ENCODE measurements at regions not wholly inside any gene's neighbourhood (a gene's known extent, or its start where the extent isn't known, plus 50 kb on each side); places are given as distances from the start of the nearest gene placed in this dataset.
A peak's percentile ranks its signal among the peaks of the same experiment; 100 is the strongest.

DNA sequence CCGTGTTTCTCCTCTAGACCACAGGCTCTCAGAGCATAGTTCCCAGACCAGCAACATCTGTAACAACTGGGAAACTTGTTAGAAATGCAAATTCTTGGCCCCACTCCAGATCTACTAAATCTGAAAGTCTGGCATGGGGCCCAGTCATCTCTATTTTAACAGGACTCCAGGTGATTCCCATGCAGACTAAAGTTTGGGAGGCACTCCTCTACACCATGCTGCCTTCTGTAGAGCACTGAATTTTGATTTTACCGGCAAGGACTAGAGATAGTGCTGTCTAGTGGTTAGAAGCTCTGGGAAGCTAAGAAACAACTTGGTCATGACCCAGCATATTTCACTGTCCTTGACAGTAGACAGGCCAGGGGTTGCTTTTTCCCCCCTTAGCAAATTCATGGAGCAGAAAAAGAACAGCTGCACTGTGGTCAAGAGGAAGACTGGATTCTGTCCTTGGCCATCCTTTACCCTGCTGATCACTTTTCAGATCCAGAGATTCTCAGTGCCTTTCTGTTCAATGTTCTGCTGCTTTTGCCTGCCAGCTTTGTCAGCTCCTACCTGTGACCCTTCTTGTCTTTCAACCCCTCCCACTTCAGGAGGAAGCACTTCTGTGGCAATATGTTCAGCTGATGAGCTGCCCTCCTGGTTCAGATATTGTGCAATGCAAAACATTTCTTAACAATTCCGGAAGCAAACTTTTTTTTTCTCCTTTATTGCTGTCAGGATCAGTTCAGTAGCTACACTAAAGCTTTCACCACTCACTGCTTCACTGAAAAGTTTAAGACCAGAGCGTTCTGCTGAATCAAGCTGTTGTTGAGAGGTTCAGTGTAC lies 133.8 kb upstream of the NUDT4 start:
- Histone ChIP-seq H3K27me3 (ENCODE audit: insufficient read depth, low read length) (no peaks in the 10 kb centered on the region), H4K20me1 (ENCODE audit: insufficient read depth) (no peaks in the 10 kb centered on the region), H3K4me3 (replicated peaks in 1 of 2; ENCODE audit: low read depth in 1 of 2, low read length in 2 of 2) (no peak overlapping the region), H2AFZ (ENCODE audit: low read depth, low read length, poor library complexity, severe bottlenecking) (no peak overlapping the region), H3K79me2 (ENCODE audit: insufficient read depth, low read length) (no peaks in the 10 kb centered on the region), H3K36me3 (ENCODE audit: control insufficient read depth in 1 of 2, insufficient read depth in 2 of 2, low read length in 2 of 2) (no peaks in the 10 kb centered on the region), H3K4me2 (ENCODE audit: low read length) (no peak overlapping the region), H3K4me1 (ENCODE audit: control insufficient read depth in 1 of 2, insufficient read depth in 2 of 2, low read length in 2 of 2) (0 out of 4 replicates have a peak, but pooled peaks cover 0 to 3% of the 10 kb centered on the region in 2 experiments), H3K9me3 (ENCODE audit: control insufficient read depth in 1 of 2, insufficient read depth in 1 of 2, low read depth in 1 of 2, low read length in 2 of 2) (no peaks in the 10 kb centered on the region; a peak in 1 of 4 replicates), H3K9me2 (ENCODE audit: insufficient read depth) (no peaks in the 10 kb centered on the region), H3K27ac (ENCODE audit: low read depth, low read length) (no peak overlapping the region), H3K9ac (ENCODE audit: low read length) (no peak overlapping the region)
- BruUV-seq (replicated peaks) = no TSS peak
- DNase-seq (ENCODE audit: low read depth, low spot score) (no peak), ATAC-seq (no peak)
- ChIA-PET CTCF (no interaction called here), RAD21 (ENCODE audit: low non-redundant PET in 1 of 2, low total read pairs in 2 of 2, uncharacterized antibody in 2 of 2, unreplicated experiment in 2 of 2) (no interaction called here), POLR2A (no interaction called here)
- intact Hi-C loops (cut with micrococcal nuclease) = no loop called here
- TF ChIP-seq FOSL1 (IDR thresholded peaks at IDR 0.05; ENCODE audit: low read depth) (no peak), CEBPB (IDR thresholded peaks at IDR 0.05; ENCODE audit: low read depth) (0 out of 2 replicates have a peak, but pooled peaks have one; percentile 6), JUND (IDR thresholded peaks at IDR 0.05) (no peak), EZH2 (IDR thresholded peaks at IDR 0.05) (no peak)

DNA sequence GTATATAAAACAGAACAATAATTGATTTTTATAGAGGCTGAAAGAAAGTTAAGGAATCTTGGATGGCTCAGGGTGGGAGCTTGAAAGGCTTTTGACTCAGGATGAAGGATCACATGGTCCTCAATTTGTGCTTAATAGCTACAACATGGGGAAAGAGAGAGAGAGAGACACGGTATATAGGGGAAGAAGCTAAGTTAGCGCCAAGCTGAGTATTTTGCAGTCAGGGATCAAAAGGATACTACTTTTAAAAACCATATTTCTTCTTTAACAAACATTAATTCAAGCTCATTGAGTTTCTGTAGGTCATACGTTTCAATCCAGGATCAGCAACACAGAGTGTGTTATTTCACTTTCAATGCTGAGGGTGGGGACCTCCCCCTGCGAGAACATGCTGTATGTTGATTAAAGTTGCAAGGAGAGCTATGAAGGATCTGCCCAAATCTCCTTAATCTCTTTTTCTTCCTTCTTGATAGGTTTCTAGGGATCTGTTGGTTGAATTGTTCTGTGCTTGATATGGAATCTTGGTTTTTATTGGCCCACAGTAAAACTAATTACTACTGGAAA lies 133.1 kb upstream of the NUDT4 start:
- ChIA-PET POLR2A (no interaction called here), RAD21 (ENCODE audit: low non-redundant PET in 1 of 2, low total read pairs in 2 of 2, uncharacterized antibody in 2 of 2, unreplicated experiment in 2 of 2) (no interaction called here)

More for the DNA sequence above, 133.1 kb upstream of the NUDT4 start:
- Histone ChIP-seq H3K4me1 (ENCODE audit: control insufficient read depth in 1 of 2, insufficient read depth in 2 of 2, low read length in 2 of 2) (0 out of 4 replicates have a peak, but pooled peaks cover 0 to 3% of the 10 kb centered on the region in 2 experiments), H3K4me3 (replicated peaks in 1 of 2; ENCODE audit: low read depth in 1 of 2, low read length in 2 of 2) (no peak overlapping the region), H3K9me2 (ENCODE audit: insufficient read depth) (no peaks in the 10 kb centered on the region), H3K9me3 (ENCODE audit: control insufficient read depth in 1 of 2, insufficient read depth in 1 of 2, low read depth in 1 of 2, low read length in 2 of 2) (no peaks in the 10 kb centered on the region; a peak in 1 of 4 replicates), H3K27me3 (ENCODE audit: insufficient read depth, low read length) (no peaks in the 10 kb centered on the region), H3K9ac (ENCODE audit: low read length) (no peak overlapping the region), H3K4me2 (ENCODE audit: low read length) (no peak overlapping the region), H3K79me2 (ENCODE audit: insufficient read depth, low read length) (no peaks in the 10 kb centered on the region), H3K36me3 (ENCODE audit: control insufficient read depth in 1 of 2, insufficient read depth in 2 of 2, low read length in 2 of 2) (no peaks in the 10 kb centered on the region), H3K27ac (ENCODE audit: low read depth, low read length) (no peak overlapping the region), H2AFZ (ENCODE audit: low read depth, low read length, poor library complexity, severe bottlenecking) (no peak overlapping the region), H4K20me1 (ENCODE audit: insufficient read depth) (no peaks in the 10 kb centered on the region)
- no peak for TF ChIP-seq POLR2AphosphoS5 (IDR thresholded peaks at IDR 0.05; ENCODE audit: low read depth, low read length)
- TF ChIP-seq, protein P1, sequence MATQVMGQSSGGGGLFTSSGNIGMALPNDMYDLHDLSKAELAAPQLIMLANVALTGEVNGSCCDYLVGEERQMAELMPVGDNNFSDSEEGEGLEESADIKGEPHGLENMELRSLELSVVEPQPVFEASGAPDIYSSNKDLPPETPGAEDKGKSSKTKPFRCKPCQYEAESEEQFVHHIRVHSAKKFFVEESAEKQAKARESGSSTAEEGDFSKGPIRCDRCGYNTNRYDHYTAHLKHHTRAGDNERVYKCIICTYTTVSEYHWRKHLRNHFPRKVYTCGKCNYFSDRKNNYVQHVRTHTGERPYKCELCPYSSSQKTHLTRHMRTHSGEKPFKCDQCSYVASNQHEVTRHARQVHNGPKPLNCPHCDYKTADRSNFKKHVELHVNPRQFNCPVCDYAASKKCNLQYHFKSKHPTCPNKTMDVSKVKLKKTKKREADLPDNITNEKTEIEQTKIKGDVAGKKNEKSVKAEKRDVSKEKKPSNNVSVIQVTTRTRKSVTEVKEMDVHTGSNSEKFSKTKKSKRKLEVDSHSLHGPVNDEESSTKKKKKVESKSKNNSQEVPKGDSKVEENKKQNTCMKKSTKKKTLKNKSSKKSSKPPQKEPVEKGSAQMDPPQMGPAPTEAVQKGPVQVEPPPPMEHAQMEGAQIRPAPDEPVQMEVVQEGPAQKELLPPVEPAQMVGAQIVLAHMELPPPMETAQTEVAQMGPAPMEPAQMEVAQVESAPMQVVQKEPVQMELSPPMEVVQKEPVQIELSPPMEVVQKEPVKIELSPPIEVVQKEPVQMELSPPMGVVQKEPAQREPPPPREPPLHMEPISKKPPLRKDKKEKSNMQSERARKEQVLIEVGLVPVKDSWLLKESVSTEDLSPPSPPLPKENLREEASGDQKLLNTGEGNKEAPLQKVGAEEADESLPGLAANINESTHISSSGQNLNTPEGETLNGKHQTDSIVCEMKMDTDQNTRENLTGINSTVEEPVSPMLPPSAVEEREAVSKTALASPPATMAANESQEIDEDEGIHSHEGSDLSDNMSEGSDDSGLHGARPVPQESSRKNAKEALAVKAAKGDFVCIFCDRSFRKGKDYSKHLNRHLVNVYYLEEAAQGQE (IDR thresholded peaks at IDR 0.05; ENCODE audit: low read depth) = no peak
- TF ChIP-seq ZFX (IDR thresholded peaks at IDR 0.05) = no peak
- no peak for TF ChIP-seq YY1 (IDR thresholded peaks at IDR 0.05; ENCODE audit: extremely low read depth, insufficient replicate concordance, low read depth, low read length)
- TF ChIP-seq POLR2A (IDR thresholded peaks at IDR 0.05; ENCODE audit: borderline replicate concordance, extremely low read depth, insufficient read depth, insufficient read length) = no peak
- no peak for TF ChIP-seq CEBPB (IDR thresholded peaks at IDR 0.05; ENCODE audit: low read depth)
- TF ChIP-seq EZH2phosphoT487 (IDR thresholded peaks at IDR 0.05; ENCODE audit: borderline replicate concordance) = no peak
- no peak for TF ChIP-seq CBX3 (IDR thresholded peaks at IDR 0.05; ENCODE audit: low read depth)
- no peak for TF ChIP-seq SRF (IDR thresholded peaks at IDR 0.05; ENCODE audit: low read depth)
- no peak for TF ChIP-seq EGR1 (IDR thresholded peaks at IDR 0.05; ENCODE audit: low read depth)
- intact Hi-C loops (cut with micrococcal nuclease) = no loop called here
- no peak for ATAC-seq
- CTCF ChIA-PET = no interaction called here
- DNase-seq (ENCODE audit: low read depth, low spot score) = no peak
- no TSS peak for BruUV-seq (replicated peaks)
